IMR-90 (cell line): ENCODE measurements at regions not wholly inside any gene's neighbourhood (a gene's known extent, or its start where the extent isn't known, plus 50 kb on each side); places are given as distances from the start of the nearest gene placed in this dataset.

Experiments used
- BHLHE40 ChIP-seq: fragments of 150-350 bp; IDR thresholded peaks from 2 replicates; pipeline ENCODE4 v1.6.1; 2016; ENCODE audit warnings: mild to moderate bottlenecking, low read depth, low read length
- CTCF ChIP-seq: conservative IDR thresholded peaks from 2 replicates; pipeline ENCODE4 v1.5.1; 2012; ENCODE audit warnings: mild to moderate bottlenecking, low read depth, low read length, improper control_type of control experiment
- RFX5 ChIP-seq: IDR thresholded peaks from 2 replicates; pipeline ENCODE4 v1.8.0; 2012; ENCODE audit warnings: low read depth, mild to moderate bottlenecking, low read length, moderate library complexity

DNA sequence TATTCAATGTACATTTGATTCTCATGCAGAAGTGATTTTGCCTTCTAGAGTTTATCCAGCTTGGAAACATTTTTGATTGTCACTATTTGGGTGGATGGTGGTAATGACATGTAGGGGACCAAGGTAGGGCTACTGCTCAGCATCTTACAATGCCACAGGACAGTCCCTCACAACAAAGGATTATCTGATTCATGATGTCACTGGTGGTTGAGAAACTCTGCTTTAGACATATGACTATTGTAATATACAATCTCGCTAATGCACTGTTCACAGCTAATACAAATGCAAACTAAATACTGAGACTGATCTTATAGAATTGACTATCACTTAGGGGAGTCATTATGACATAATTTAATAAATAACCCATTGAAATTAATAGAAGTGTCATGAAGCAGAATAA lies 60.4 kb upstream of the BTG1 start:
- no peak for TF ChIP-seq CTCF
- TF ChIP-seq RFX5 = no peak
- TF ChIP-seq BHLHE40 = no peak
